GM13977 (cell line): ENCODE measurements at regions not wholly inside any gene's neighbourhood (a gene's known extent, or its start where the extent isn't known, plus 50 kb on each side); places are given as distances from the start of the nearest gene placed in this dataset.

Experiments used
- DNase-seq: peaks from one replicate; pipeline ENCODE4 v3.0.0; 2012; ENCODE audit warnings: low spot score
- CTCF ChIP-seq: IDR thresholded peaks from 2 replicates; pipeline ENCODE4 v1.5.1; 2012; ENCODE audit warnings: mild to moderate bottlenecking, control low read depth; ENCODE audit not compliant: insufficient read depth; ENCODE audit errors: extremely low read depth, missing control alignments
- in situ Hi-C: fragments of 300-500 bp; cut with MboI; formaldehyde crosslinking; loops from one replicate; pipeline ENCODE4 v1.12.0; 2022; ENCODE audit warnings: low sequenced_read_pairs, low pct_unique_long_range_greater_than_20kb, mixed read lengths, inconsistent platforms; ENCODE audit not compliant: unreplicated experiment

GRCh38 chr10:47175181-47176123 is 124.5 kb upstream of the GDF10 start:
- TF ChIP-seq CTCF, result no peak
- no peak for DNase-seq
- in situ Hi-C loops, result no loop called here

- TF ChIP-seq CTCF, result no peak
- no peak for DNase-seq
These were observed 123.6 kb upstream of the GDF10 start for GRCh38 chr10:47176206-47176902.

GRCh38 chr10:47176903-47177868 is 122.8 kb upstream of the GDF10 start:
- in situ Hi-C loops, result no loop called here
- no peak for DNase-seq
- TF ChIP-seq CTCF, result no peak

More at GRCh38 chr10:47176206-47176902, 123.6 kb upstream of the GDF10 start:
- in situ Hi-C loops, result no loop called here

- no peak for DNase-seq
- no peak for TF ChIP-seq CTCF
- in situ Hi-C loops, result no loop called here
These were observed 121.3 kb upstream of the GDF10 start for GRCh38 chr10:47178537-47179290.

GRCh38 chr10:47179291-47179647 is 120.7 kb upstream of the GDF10 start:
- in situ Hi-C loops, result no loop called here
- no peak for DNase-seq
- TF ChIP-seq CTCF, result no peak
